Right lobe of liver (tissue), 6 donors: ENCODE measurements at regions not wholly inside any gene's neighbourhood (a gene's known extent, or its start where the extent isn't known, plus 50 kb on each side); places are given as distances from the start of the nearest gene placed in this dataset.

Experiments used
- ATAC-seq, 4 donors: fragments of 200-7000 bp; cut with Tn5 transposase; one replicate each; pipeline ENCODE4 v1.9.1; 2020; ENCODE audit warnings: mild to moderate bottlenecking in 4 of 4, moderate library complexity in 4 of 4
- DNase-seq, 3 donors: peaks; one replicate each; pipeline ENCODE4 v3.0.0-alpha.2; 2020
- H3K27ac ChIP-seq, 3 donors: fragments of 200-600 bp; one replicate each; pipeline ENCODE4 v1.8.0; 2022
- H3K27me3 ChIP-seq, 2 donors: fragments of 200-600 bp; one replicate each; pipeline ENCODE4 v1.8.0; 2022
- H3K36me3 ChIP-seq, 4 donors: fragments of 200-600 bp; sonication (generic) in 1 of 4; one replicate each; pipeline versions ENCODE4 v1.5.1 to v1.8.0; 2017 to 2022; ENCODE audit warnings: control low read depth in 1 of 4
- H3K4me1 ChIP-seq, 4 donors: fragments of 200-600 bp; sonication (generic) in 1 of 4; one replicate each; pipeline versions ENCODE4 v1.5.1 to v1.8.0; 2017 to 2022; ENCODE audit warnings: control low read depth in 1 of 4
- H3K4me3 ChIP-seq, 3 donors: fragments of 200-600 bp; one replicate each; pipeline ENCODE4 v1.8.0; 2022
- H3K9me3 ChIP-seq, 4 donors: fragments of 200-600 bp; sonication (generic) in 1 of 4; one replicate each; pipeline versions ENCODE4 v1.5.1 to v1.8.0; 2017 to 2022; ENCODE audit warnings: control low read depth in 1 of 4
- POLR2A ChIP-seq: fragments of 450-650 bp; IDR thresholded peaks from one replicate; pipeline ENCODE4 v1.6.1; 2017; ENCODE audit warnings: antibody characterized with exemption, mild to moderate bottlenecking
- WGBS: methylation state at CpG from one replicate; pipeline ENCODE4 v1.1.6; 2018; ENCODE audit warnings: low coverage, low lambda C conversion rate; ENCODE audit not compliant: insufficient coverage; ENCODE audit errors: missing lambda C conversion rate; 5-methylcytosine and 5-hydroxymethylcytosine counted together
- intact Hi-C, 2 donors: fragments of 100-400 bp; cut with DNase I; formaldehyde crosslinking; loops; one replicate each; pipeline versions ENCODE4 v1.11.2 to v1.14.1; 2022
- TF ChIP-seq, protein P1 (sequence below), 4 donors: fragments of 200-600 bp in 3 of 4; fragments of 450-650 bp in 1 of 4; IDR thresholded peaks; one replicate each; pipeline versions ENCODE4 v1.5.1 to v1.8.0; 2016 to 2022; ENCODE audit warnings: antibody characterized with exemption in 4 of 4, mild to moderate bottlenecking in 2 of 4
- donor health status: DM: no; HTN: yes; CAD: no.
- donor health status: DM: no; HTN: no; CAD: no.
- donor health status: DM: no; HTN: no; CAD: no.
- donor health status: DM: no; HTN: yes; CAD: no.
- donor health status: DM: no; HTN: yes; CAD: no.

- DNase-seq: no peak
- intact Hi-C loops: no loop called here
- WGBS: 0% methylated on average over 1 of the region's 1 CpG
- peak in 1 of 4 donors; percentile 49 for ATAC-seq
- Histone ChIP-seq H3K36me3 (no peaks in the 10 kb centered on the region), H3K27ac (no peak overlapping the region), H3K4me1 (peaks cover 0 to 16% (median 0%) of the 10 kb centered on the region in 4 donors), H3K27me3 (no peaks in the 10 kb centered on the region), H3K9me3 (no peaks in the 10 kb centered on the region), H3K4me3 (no peak overlapping the region)
- no peak for TF ChIP-seq POLR2A
These were observed 356.3 kb upstream of the B3GALT2 start for GRCh38 chr1:193542690-193543089.

DNA sequence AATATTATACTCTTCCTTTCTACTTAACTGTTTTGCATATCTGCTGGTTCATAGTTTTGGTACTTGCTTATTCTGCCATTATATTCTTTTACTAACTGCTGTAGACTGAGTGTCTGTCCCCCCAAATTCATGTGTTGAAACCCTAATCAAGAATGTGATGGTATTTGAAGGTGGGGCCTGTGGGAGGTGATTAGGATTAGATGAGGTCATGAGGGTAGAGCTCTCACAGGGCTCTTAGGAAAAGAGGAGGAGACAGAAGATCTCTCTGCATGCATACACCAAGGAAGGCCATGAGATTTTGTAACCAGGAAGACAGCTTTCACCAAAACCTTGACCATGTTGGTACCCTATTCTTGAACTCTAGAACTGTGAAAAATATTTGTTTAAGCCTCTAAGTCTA lies 354.1 kb upstream of the B3GALT2 start:
- no peak overlapping the region for H3K27ac ChIP-seq
- no peak for TF ChIP-seq POLR2A
- TF ChIP-seq, protein P1, sequence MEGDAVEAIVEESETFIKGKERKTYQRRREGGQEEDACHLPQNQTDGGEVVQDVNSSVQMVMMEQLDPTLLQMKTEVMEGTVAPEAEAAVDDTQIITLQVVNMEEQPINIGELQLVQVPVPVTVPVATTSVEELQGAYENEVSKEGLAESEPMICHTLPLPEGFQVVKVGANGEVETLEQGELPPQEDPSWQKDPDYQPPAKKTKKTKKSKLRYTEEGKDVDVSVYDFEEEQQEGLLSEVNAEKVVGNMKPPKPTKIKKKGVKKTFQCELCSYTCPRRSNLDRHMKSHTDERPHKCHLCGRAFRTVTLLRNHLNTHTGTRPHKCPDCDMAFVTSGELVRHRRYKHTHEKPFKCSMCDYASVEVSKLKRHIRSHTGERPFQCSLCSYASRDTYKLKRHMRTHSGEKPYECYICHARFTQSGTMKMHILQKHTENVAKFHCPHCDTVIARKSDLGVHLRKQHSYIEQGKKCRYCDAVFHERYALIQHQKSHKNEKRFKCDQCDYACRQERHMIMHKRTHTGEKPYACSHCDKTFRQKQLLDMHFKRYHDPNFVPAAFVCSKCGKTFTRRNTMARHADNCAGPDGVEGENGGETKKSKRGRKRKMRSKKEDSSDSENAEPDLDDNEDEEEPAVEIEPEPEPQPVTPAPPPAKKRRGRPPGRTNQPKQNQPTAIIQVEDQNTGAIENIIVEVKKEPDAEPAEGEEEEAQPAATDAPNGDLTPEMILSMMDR (IDR thresholded peaks at IDR 0.05): no peak

GRCh38 chr1:193539731-193540459 lies 353.5 kb upstream of the B3GALT2 start:
- H3K27me3 ChIP-seq: no peaks in the 10 kb centered on the region
- TF ChIP-seq, protein P1 (IDR thresholded peaks at IDR 0.05): no peak
- TF ChIP-seq POLR2A: no peak
- H3K9me3 ChIP-seq: no peaks in the 10 kb centered on the region
- ATAC-seq (no peak), DNase-seq (no peak)
- no peak overlapping the region for H3K27ac ChIP-seq
- 59% methylated on average over 7 of the region's 7 CpGs for WGBS
- no peaks in the 10 kb centered on the region for H3K4me1 ChIP-seq
- intact Hi-C loops: no loop called here
- H3K36me3 ChIP-seq: no peaks in the 10 kb centered on the region
- H3K4me3 ChIP-seq: no peak overlapping the region

More for the DNA sequence above, 354.1 kb upstream of the B3GALT2 start:
- intact Hi-C loops: no loop called here
- DNase-seq (no peak), ATAC-seq (peak in 1 of 4 donors; percentile 16)
- H3K9me3 ChIP-seq: no peaks in the 10 kb centered on the region
- H3K4me1 ChIP-seq: no peaks in the 10 kb centered on the region
- no peaks in the 10 kb centered on the region for H3K27me3 ChIP-seq
- no peak overlapping the region for H3K4me3 ChIP-seq
- no peaks in the 10 kb centered on the region for H3K36me3 ChIP-seq

- H3K27me3 ChIP-seq: no peaks in the 10 kb centered on the region
- no peaks in the 10 kb centered on the region for H3K36me3 ChIP-seq
- no peaks in the 10 kb centered on the region for H3K4me1 ChIP-seq
- H3K27ac ChIP-seq: no peak overlapping the region
- ATAC-seq (no peak), DNase-seq (no peak)
- no peaks in the 10 kb centered on the region for H3K9me3 ChIP-seq
- intact Hi-C loops: no loop called here
- H3K4me3 ChIP-seq: no peak overlapping the region
- TF ChIP-seq, protein P1 (IDR thresholded peaks at IDR 0.05): no peak
- TF ChIP-seq POLR2A: no peak
- 87% methylated on average over 5 of the region's 6 CpGs for WGBS
These were observed 352.3 kb upstream of the B3GALT2 start for GRCh38 chr1:193538680-193539079.

- TF ChIP-seq POLR2A: no peak
- TF ChIP-seq, protein P1 (IDR thresholded peaks at IDR 0.05): no peak
- Histone ChIP-seq H3K27ac (no peak overlapping the region), H3K9me3 (no peaks in the 10 kb centered on the region), H3K4me1 (no peaks in the 10 kb centered on the region), H3K4me3 (no peak overlapping the region), H3K27me3 (no peaks in the 10 kb centered on the region), H3K36me3 (no peaks in the 10 kb centered on the region)
- DNase-seq (no peak), ATAC-seq (peak in 2 of 4 donors; percentile 33 to 63)
- intact Hi-C loops: no loop called here
- WGBS: 65% methylated on average over 2 of the region's 2 CpGs
These were observed 351.6 kb upstream of the B3GALT2 start for GRCh38 chr1:193538003-193538354.
